Peyer's patch (tissue), 4 donors: ENCODE measurements at regions not wholly inside any gene's neighbourhood (a gene's known extent, or its start where the extent isn't known, plus 50 kb on each side); places are given as distances from the start of the nearest gene placed in this dataset.

Source experiments
- CTCF ChIP-seq, 6 experiments: fragments of 450-650 bp in 4 of 6; fragments of 200-600 bp in 2 of 6; sonication (generic) in 1 of 6; IDR thresholded peaks; one replicate each; pipeline ENCODE4 v1.5.1; 2017 to 2019; ENCODE audit warnings: antibody characterized with exemption in 6 of 6, mild to moderate bottlenecking in 3 of 6, moderate library complexity in 1 of 6
- POLR2A ChIP-seq, 2 donors: fragments of 450-650 bp; IDR thresholded peaks; one replicate each; pipeline ENCODE4 v1.5.1; 2017; ENCODE audit warnings: antibody characterized with exemption in 2 of 2, mild to moderate bottlenecking in 2 of 2, moderate library complexity in 2 of 2

- TF ChIP-seq POLR2A (IDR thresholded peaks at IDR 0.05) (no peak), CTCF (IDR thresholded peaks at IDR 0.05) (no peak)
Observed at GRCh38 chr12:76219806-76220205, 128.4 kb downstream of the BBS10 start.
